Liver (tissue), 8 donors: ENCODE measurements at regions not wholly inside any gene's neighbourhood (a gene's known extent, or its start where the extent isn't known, plus 50 kb on each side); places are given as distances from the start of the nearest gene placed in this dataset.

Source experiments
- DNase-seq: peaks from one replicate; pipeline ENCODE4 v3.0.0-alpha.2; 2017; ENCODE audit warnings: low spot score
- H3K27ac ChIP-seq, 2 donors: one replicate each; pipeline ENCODE4 v1.7.0; 2013; ENCODE audit warnings: inconsistent platforms in 2 of 2, low read length in 2 of 2, control low read depth in 1 of 2, low read depth in 1 of 2, mild to moderate bottlenecking in 1 of 2
- H3K27me3 ChIP-seq, 4 donors: one replicate each; pipeline versions ENCODE4 v1.6.1 to v1.7.0; 2013; ENCODE audit warnings: low read length in 3 of 4, inconsistent platforms in 1 of 4, mild to moderate bottlenecking in 1 of 4, moderate library complexity in 1 of 4; ENCODE audit not compliant: control insufficient read depth in 4 of 4, insufficient read depth in 4 of 4
- H3K36me3 ChIP-seq, 4 donors: one replicate each; pipeline versions ENCODE4 v1.6.1 to v1.7.0; 2013; ENCODE audit warnings: low read length in 3 of 4, mild to moderate bottlenecking in 3 of 4, low read depth in 1 of 4, moderate library complexity in 1 of 4; ENCODE audit not compliant: control insufficient read depth in 4 of 4, insufficient read depth in 3 of 4
- H3K4me1 ChIP-seq, 4 donors: one replicate each; pipeline versions ENCODE4 v1.6.1 to v1.7.0; 2013; ENCODE audit warnings: low read length in 3 of 4, mild to moderate bottlenecking in 3 of 4, moderate library complexity in 1 of 4; ENCODE audit not compliant: control insufficient read depth in 4 of 4, insufficient read depth in 4 of 4
- H3K4me3 ChIP-seq, 3 donors: one replicate each; pipeline versions ENCODE4 v1.6.1 to v1.7.0; 2013; ENCODE audit warnings: low read length in 3 of 3, control low read depth in 1 of 3, low read depth in 1 of 3, mild to moderate bottlenecking in 1 of 3
- H3K9ac ChIP-seq, 2 donors: one replicate each; pipeline ENCODE4 v1.7.0; 2013; ENCODE audit warnings: low read length in 2 of 2, mild to moderate bottlenecking in 2 of 2, moderate library complexity in 2 of 2, control low read depth in 1 of 2, low read depth in 1 of 2
- H3K9me3 ChIP-seq, 4 donors: one replicate each; pipeline versions ENCODE4 v1.6.1 to v1.7.0; 2013; ENCODE audit warnings: low read length in 3 of 4; ENCODE audit not compliant: control insufficient read depth in 4 of 4
- CTCF ChIP-seq: fragments of 150-350 bp; IDR thresholded peaks from 2 replicates; pipeline ENCODE4 v1.5.1; 2017; ENCODE audit warnings: improper control_type of control experiment, low read depth, low read length; ENCODE audit not compliant: missing input control
- EGR1 ChIP-seq, 2 donors: IDR thresholded peaks; 2 replicates each; pipeline ENCODE4 v1.6.1; 2016 to 2018; ENCODE audit warnings: antibody characterized with exemption in 2 of 2, low read depth in 2 of 2
- FOXA1 ChIP-seq: IDR thresholded peaks from 2 replicates; pipeline ENCODE4 v1.6.1; 2016; ENCODE audit warnings: antibody characterized with exemption
- FOXA2 ChIP-seq: IDR thresholded peaks from 2 replicates; pipeline ENCODE4 v1.6.1; 2016; ENCODE audit warnings: antibody characterized with exemption
- GABPA ChIP-seq, 2 donors: IDR thresholded peaks in 1 of 2; conservative IDR thresholded peaks in 1 of 2; 2 replicates each; pipeline ENCODE4 v1.6.1; 2016; ENCODE audit warnings: antibody characterized with exemption in 2 of 2, mild to moderate bottlenecking in 1 of 2, moderate library complexity in 1 of 2
- HNF4A ChIP-seq, 2 donors: conservative IDR thresholded peaks; 2 replicates each; pipeline ENCODE4 v1.6.1; 2016; ENCODE audit warnings: antibody characterized with exemption in 2 of 2, mild to moderate bottlenecking in 2 of 2
- HNF4G ChIP-seq: IDR thresholded peaks from 2 replicates; pipeline ENCODE4 v1.6.1; 2016; ENCODE audit warnings: antibody characterized with exemption
- JUND ChIP-seq, 2 donors: IDR thresholded peaks; 2 replicates each; pipeline ENCODE4 v1.6.1; 2016; ENCODE audit warnings: antibody characterized with exemption in 2 of 2
- NR2F2 ChIP-seq: IDR thresholded peaks from 2 replicates; pipeline ENCODE4 v1.6.1; 2016; ENCODE audit warnings: antibody characterized with exemption
- RAD21 ChIP-seq, 2 donors: IDR thresholded peaks; 2 replicates each; pipeline ENCODE4 v1.6.1; 2016; ENCODE audit warnings: antibody characterized with exemption in 2 of 2, mild to moderate bottlenecking in 2 of 2
- REST ChIP-seq: IDR thresholded peaks from 2 replicates; pipeline ENCODE4 v1.6.1; 2016; ENCODE audit warnings: antibody characterized with exemption, mild to moderate bottlenecking
- RXRA ChIP-seq, 2 donors: IDR thresholded peaks; 2 replicates each; pipeline ENCODE4 v1.6.1; 2017 to 2018; ENCODE audit warnings: antibody characterized with exemption in 2 of 2, mild to moderate bottlenecking in 1 of 2
- SP1 ChIP-seq: IDR thresholded peaks from 2 replicates; pipeline ENCODE4 v1.6.1; 2018; ENCODE audit warnings: antibody characterized with exemption, mild to moderate bottlenecking
- TAF1 ChIP-seq: conservative IDR thresholded peaks from 2 replicates; pipeline ENCODE4 v1.6.1; 2016; ENCODE audit warnings: antibody characterized with exemption, mild to moderate bottlenecking
- YY1 ChIP-seq: IDR thresholded peaks from 2 replicates; pipeline ENCODE4 v1.6.1; 2016; ENCODE audit warnings: antibody characterized with exemption, mild to moderate bottlenecking
- ZBTB33 ChIP-seq: IDR thresholded peaks from 2 replicates; pipeline ENCODE4 v1.6.1; 2016; ENCODE audit warnings: antibody characterized with exemption
- WGBS: extraction: QIAGEN DNeasy Blood & Tissue Kit; methylation state at CpG from one replicate; pipeline ENCODE4 v1.1.7; 2013; 5-methylcytosine and 5-hydroxymethylcytosine counted together
- TF ChIP-seq, protein P1 (sequence below): IDR thresholded peaks from 2 replicates; pipeline ENCODE4 v1.6.1; 2016; ENCODE audit warnings: antibody characterized with exemption
- TF ChIP-seq, protein P2 (sequence below): IDR thresholded peaks from 2 replicates; pipeline ENCODE4 v1.6.1; 2016; ENCODE audit warnings: antibody characterized with exemption
- donor health status: healthy.
- donor health status: healthy.
- donor health status: healthy.
- donor health status: healthy.
- donor health status: healthy.

- 72% methylated on average over 3 of the region's 3 CpGs for WGBS
- TF ChIP-seq SP1 = no peak
- TF ChIP-seq FOXA2 = no peak
- no peak for TF ChIP-seq ZBTB33
- TF ChIP-seq REST = no peak
- no peak for TF ChIP-seq HNF4A (conservative IDR thresholded peaks at IDR 0.05)
- TF ChIP-seq, protein P1, sequence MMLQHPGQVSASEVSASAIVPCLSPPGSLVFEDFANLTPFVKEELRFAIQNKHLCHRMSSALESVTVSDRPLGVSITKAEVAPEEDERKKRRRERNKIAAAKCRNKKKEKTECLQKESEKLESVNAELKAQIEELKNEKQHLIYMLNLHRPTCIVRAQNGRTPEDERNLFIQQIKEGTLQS = no peak
- TF ChIP-seq RAD21 (IDR thresholded peaks at IDR 0.05) = no peak
- TF ChIP-seq RXRA (IDR thresholded peaks at IDR 0.05) = no peak
- no peak for TF ChIP-seq GABPA (IDR thresholded peaks at IDR 0.05 in 1 of 2, conservative IDR thresholded peaks at IDR 0.05 in 1 of 2)
- H3K9ac ChIP-seq = no peak overlapping the region
- no peaks in the 10 kb centered on the region for H3K9me3 ChIP-seq
- DNase-seq = no peak
- H3K4me1 ChIP-seq = no peaks in the 10 kb centered on the region
- no peak overlapping the region for H3K27ac ChIP-seq
- no peak overlapping the region for H3K4me3 ChIP-seq
- H3K27me3 ChIP-seq = peaks cover 0 to 3% (median 0%) of the 10 kb centered on the region in 4 donors
- no peaks in the 10 kb centered on the region for H3K36me3 ChIP-seq
Measured at GRCh38 chr11:39435641-39436040, 2023.8 kb downstream of the LRRC4C start.

DNA sequence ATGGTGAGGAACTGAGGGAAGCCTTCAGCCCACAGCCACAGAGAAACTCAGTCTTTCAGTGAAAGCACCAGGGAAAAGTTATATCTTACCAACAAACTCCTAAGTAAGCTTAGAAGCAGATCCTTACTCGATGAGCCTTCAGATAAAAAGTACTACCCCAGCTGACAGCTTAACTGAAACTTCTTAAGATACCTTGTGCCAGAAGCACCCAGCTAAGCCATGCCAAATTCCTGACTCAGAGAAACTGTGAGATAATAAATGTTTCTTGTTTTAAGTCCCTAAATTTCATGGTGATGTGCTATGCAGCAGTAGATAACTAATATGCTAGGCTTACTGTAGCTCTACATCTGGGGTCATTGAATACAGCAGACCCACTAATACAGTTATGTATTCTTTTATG, 2025.0 kb downstream of the LRRC4C start:
- H3K27ac ChIP-seq = no peak overlapping the region
- no peak for DNase-seq
- H3K4me3 ChIP-seq = no peak overlapping the region
- no peaks in the 10 kb centered on the region for H3K4me1 ChIP-seq
- H3K9ac ChIP-seq = no peak overlapping the region
- TF ChIP-seq RAD21 (IDR thresholded peaks at IDR 0.05) = no peak
- TF ChIP-seq TAF1 = no peak
- TF ChIP-seq HNF4G = no peak
- no peak for TF ChIP-seq CTCF
- TF ChIP-seq HNF4A (conservative IDR thresholded peaks at IDR 0.05) = no peak
- TF ChIP-seq SP1 = no peak
- no peak for TF ChIP-seq ZBTB33
- TF ChIP-seq FOXA1 = no peak
- TF ChIP-seq FOXA2 = no peak
- no peak for TF ChIP-seq JUND (IDR thresholded peaks at IDR 0.05)
- TF ChIP-seq RXRA (IDR thresholded peaks at IDR 0.05) = no peak
- TF ChIP-seq YY1 = no peak
- TF ChIP-seq, protein P1 = no peak
- TF ChIP-seq REST = no peak
- TF ChIP-seq EGR1 (IDR thresholded peaks at IDR 0.05; ENCODE audit: low read depth in 2 of 2) = no peak
- TF ChIP-seq NR2F2 = no peak
- TF ChIP-seq GABPA (IDR thresholded peaks at IDR 0.05 in 1 of 2, conservative IDR thresholded peaks at IDR 0.05 in 1 of 2) = no peak
- TF ChIP-seq, protein P2, sequence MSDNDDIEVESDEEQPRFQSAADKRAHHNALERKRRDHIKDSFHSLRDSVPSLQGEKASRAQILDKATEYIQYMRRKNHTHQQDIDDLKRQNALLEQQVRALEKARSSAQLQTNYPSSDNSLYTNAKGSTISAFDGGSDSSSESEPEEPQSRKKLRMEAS = no peak
- 76% methylated on average over 1 of the region's 1 CpG for WGBS
- H3K36me3 ChIP-seq = no peaks in the 10 kb centered on the region
- H3K27me3 ChIP-seq = peaks cover 0 to 3% (median 0%) of the 10 kb centered on the region in 4 donors
- no peaks in the 10 kb centered on the region for H3K9me3 ChIP-seq
